ENCODE measurements at regions not wholly inside any gene's neighbourhood (a gene's known extent, or its start where the extent isn't known, plus 50 kb on each side); places are given as distances from the start of the nearest gene placed in this dataset.

DNA sequence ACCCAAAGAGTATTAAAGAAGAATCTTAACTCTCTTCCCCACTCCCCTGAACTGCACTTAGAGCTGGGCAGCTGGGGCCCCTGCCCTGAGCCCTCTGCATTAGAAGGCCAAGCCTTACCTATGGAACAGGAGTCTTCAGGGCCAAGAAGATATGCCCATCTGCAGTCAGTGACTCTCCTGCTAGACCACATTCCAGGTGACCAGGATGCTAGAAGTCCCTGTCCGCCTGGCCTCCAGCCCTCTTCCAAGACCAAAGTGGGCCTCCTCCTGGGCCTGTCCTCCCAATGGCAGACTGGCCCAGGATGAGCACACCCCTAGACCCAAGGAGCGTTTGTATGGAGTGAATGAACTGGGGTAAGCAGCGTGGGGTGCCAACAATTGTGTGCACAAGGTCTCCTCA is 259.1 kb downstream of the LY86 start:
- Mint-ChIP-seq H3K27ac (peak overlapping the region in 2 of 7 donors; percentile 2 to 17), H3K9me3 (peaks cover 0 to 10% (median 3%) of the 10 kb centered on the region in 7 donors), H3K4me3 (no peak overlapping the region), H3K27me3 (ENCODE audit: low read depth in 3 of 3) (peaks cover 0 to 3% (median 2%) of the 10 kb centered on the region in 3 donors), H3K36me3 (no peaks in the 10 kb centered on the region), H3K4me1 (peaks cover 23% of the 10 kb centered on the region)
- intact Hi-C loops (cut with micrococcal nuclease), result loop anchor here in 1 of 2 donors (5.0 kb wide), 1 partner anchor 60 kb away; no protein-coding TSS in a partner anchor
- no peaks in the 10 kb centered on the region for H3K27me3 ChIP-seq (ENCODE audit: control insufficient read depth in 2 of 2, insufficient read depth in 2 of 2, low read length in 2 of 2)
- H3K4me2 ChIP-seq (replicated peaks; ENCODE audit: extremely low read depth, low read length, poor library complexity, severe bottlenecking), result no peak overlapping the region
- H4K20me1 ChIP-seq (ENCODE audit: insufficient read depth, low read length), result no peaks in the 10 kb centered on the region
- H3K9ac ChIP-seq (ENCODE audit: insufficient read depth, low read length, poor library complexity, severe bottlenecking), result no peak overlapping the region
- H3K27ac ChIP-seq (ENCODE audit: low read depth in 1 of 2, low read length in 2 of 2), result no peak overlapping the region
- H3K36me3 ChIP-seq (replicated peaks in 1 of 2; ENCODE audit: control insufficient read depth in 1 of 2, insufficient read depth in 2 of 2, low read length in 2 of 2), result no peaks in the 10 kb centered on the region
- 100% methylated on average over 1 of the region's 3 CpGs for WGBS (ENCODE audit: insufficient coverage)
- H3K9me3 ChIP-seq (replicated peaks in 1 of 2; ENCODE audit: control insufficient read depth in 1 of 2, insufficient read depth in 1 of 2, low read length in 2 of 2), result no peaks in the 10 kb centered on the region
- DNase-seq, result no peak
- H3K4me3 ChIP-seq (replicated peaks in 1 of 3; ENCODE audit: low read depth in 2 of 3, low read length in 3 of 3), result no peak overlapping the region
- TF ChIP-seq, protein P1, sequence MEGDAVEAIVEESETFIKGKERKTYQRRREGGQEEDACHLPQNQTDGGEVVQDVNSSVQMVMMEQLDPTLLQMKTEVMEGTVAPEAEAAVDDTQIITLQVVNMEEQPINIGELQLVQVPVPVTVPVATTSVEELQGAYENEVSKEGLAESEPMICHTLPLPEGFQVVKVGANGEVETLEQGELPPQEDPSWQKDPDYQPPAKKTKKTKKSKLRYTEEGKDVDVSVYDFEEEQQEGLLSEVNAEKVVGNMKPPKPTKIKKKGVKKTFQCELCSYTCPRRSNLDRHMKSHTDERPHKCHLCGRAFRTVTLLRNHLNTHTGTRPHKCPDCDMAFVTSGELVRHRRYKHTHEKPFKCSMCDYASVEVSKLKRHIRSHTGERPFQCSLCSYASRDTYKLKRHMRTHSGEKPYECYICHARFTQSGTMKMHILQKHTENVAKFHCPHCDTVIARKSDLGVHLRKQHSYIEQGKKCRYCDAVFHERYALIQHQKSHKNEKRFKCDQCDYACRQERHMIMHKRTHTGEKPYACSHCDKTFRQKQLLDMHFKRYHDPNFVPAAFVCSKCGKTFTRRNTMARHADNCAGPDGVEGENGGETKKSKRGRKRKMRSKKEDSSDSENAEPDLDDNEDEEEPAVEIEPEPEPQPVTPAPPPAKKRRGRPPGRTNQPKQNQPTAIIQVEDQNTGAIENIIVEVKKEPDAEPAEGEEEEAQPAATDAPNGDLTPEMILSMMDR (IDR thresholded peaks at IDR 0.05), result no peak
- H3K4me1 ChIP-seq (ENCODE audit: control insufficient read depth in 1 of 2, insufficient read depth in 2 of 2, low read length in 2 of 2), result peaks cover 5 to 11% of the 10 kb centered on the region in 2 donors
- H2AFZ ChIP-seq (ENCODE audit: insufficient read depth, low read depth, low read length, poor library complexity, severe bottlenecking), result no peak overlapping the region
- H3K79me2 ChIP-seq (ENCODE audit: insufficient read depth, low read length), result no peaks in the 10 kb centered on the region

DNA sequence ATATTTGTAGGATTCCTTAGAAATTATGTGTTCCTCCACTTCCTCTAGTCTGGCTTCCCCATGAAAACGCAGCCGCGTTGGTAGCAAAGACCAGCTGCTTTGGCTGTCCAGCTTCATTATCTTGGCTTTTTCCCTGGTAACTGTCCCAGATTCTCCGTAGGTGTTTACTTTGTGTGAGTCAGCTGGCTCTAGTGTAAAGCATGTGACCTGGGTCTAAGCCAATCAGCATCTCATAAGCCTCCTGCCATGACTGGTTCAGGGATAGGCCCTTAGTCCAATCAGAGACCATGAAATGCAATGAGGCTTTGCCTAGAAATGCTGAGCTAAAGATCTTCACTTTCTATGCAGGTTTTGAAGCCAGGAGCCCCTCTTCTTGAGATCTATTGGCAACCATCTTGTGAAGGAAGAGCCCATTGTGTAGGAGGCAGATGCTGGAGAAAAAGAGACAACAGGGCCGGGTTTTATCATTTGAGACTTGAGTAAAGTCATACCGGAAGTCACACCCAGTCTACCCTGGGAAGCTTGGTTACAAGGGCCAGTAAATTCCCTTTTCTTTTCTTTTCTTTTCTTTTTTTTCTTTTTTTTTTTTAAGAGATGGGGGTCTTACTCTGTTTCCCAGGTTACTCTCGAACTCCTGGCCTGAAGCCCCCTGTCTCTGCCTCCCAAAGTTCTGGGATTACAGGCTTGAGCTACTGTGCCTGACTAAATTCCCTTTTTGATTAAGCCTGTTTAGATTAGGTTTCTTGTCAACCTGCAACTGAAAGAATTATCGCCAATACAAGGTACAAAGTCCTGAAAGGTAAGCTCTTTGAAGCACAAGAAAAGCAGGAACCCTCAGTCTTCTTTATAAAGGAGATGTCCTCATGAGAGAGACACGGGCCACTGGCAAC is 256.5 kb upstream of the RREB1 start:
- Mint-ChIP-seq H3K36me3 (no peaks in the 10 kb centered on the region), H3K9me3 (peaks cover 0 to 3% (median 0%) of the 10 kb centered on the region in 7 donors), H3K27ac (peak overlapping the region in 1 of 7 donors; percentile 43), H3K4me1 (peaks cover 38% of the 10 kb centered on the region), H3K27me3 (ENCODE audit: low read depth in 3 of 3) (peaks cover 0 to 5% (median 3%) of the 10 kb centered on the region in 3 donors), H3K4me3 (no peak overlapping the region)
- Histone ChIP-seq H3K4me2 (replicated peaks; ENCODE audit: extremely low read depth, low read length, poor library complexity, severe bottlenecking) (no peak overlapping the region), H3K4me3 (replicated peaks in 1 of 3; ENCODE audit: low read depth in 2 of 3, low read length in 3 of 3) (no peak overlapping the region), H3K27me3 (ENCODE audit: control insufficient read depth in 2 of 2, insufficient read depth in 2 of 2, low read length in 2 of 2) (no peaks in the 10 kb centered on the region), H2AFZ (ENCODE audit: insufficient read depth, low read depth, low read length, poor library complexity, severe bottlenecking) (no peak overlapping the region), H4K20me1 (ENCODE audit: insufficient read depth, low read length) (no peaks in the 10 kb centered on the region), H3K79me2 (ENCODE audit: insufficient read depth, low read length) (no peaks in the 10 kb centered on the region), H3K36me3 (replicated peaks in 1 of 2; ENCODE audit: control insufficient read depth in 1 of 2, insufficient read depth in 2 of 2, low read length in 2 of 2) (no peaks in the 10 kb centered on the region), H3K9ac (ENCODE audit: insufficient read depth, low read length, poor library complexity, severe bottlenecking) (no peak overlapping the region), H3K4me1 (ENCODE audit: control insufficient read depth in 1 of 2, insufficient read depth in 2 of 2, low read length in 2 of 2) (peaks cover 11 to 17% of the 10 kb centered on the region in 2 donors), H3K9me3 (replicated peaks in 1 of 2; ENCODE audit: control insufficient read depth in 1 of 2, insufficient read depth in 1 of 2, low read length in 2 of 2) (no peaks in the 10 kb centered on the region), H3K27ac (ENCODE audit: low read depth in 1 of 2, low read length in 2 of 2) (no peak overlapping the region)
- TF ChIP-seq, protein P1 (IDR thresholded peaks at IDR 0.05), result no peak
- no peak for DNase-seq
- 88% methylated on average over 3 of the region's 9 CpGs for WGBS (ENCODE audit: insufficient coverage)
- intact Hi-C loops (cut with micrococcal nuclease), result no loop called here

Measured in CD14-positive monocyte (primary cell).